ENCODE measurements at regions not wholly inside any gene's neighbourhood (a gene's known extent, or its start where the extent isn't known, plus 50 kb on each side); places are given as distances from the start of the nearest gene placed in this dataset.

- TF ChIP-seq CEBPB (IDR thresholded peaks at IDR 0.05; ENCODE audit: low read depth, low read length) = no peak
- TF ChIP-seq RAD21 (IDR thresholded peaks at IDR 0.05 in 1 of 2, conservative IDR thresholded peaks at IDR 0.05 in 1 of 2; ENCODE audit: low read depth in 2 of 2, low read length in 2 of 2) = no peak
- no peak for TF ChIP-seq CTCF (IDR thresholded peaks at IDR 0.05; ENCODE audit: control extremely low read depth in 1 of 3, insufficient read depth in 1 of 3, low read depth in 1 of 3, low read length in 3 of 3)
- TF ChIP-seq BACH1 (IDR thresholded peaks at IDR 0.05; ENCODE audit: low read length) = no peak
- TF ChIP-seq POLR2A (IDR thresholded peaks at IDR 0.05; ENCODE audit: control extremely low read depth in 1 of 2, low read depth in 2 of 2, low read length in 2 of 2) = no peak
Measured at GRCh38 chr7:81583882-81584533, 185.8 kb downstream of the HGF start.
